Skin of body (tissue), 1 donor: ENCODE measurements at regions not wholly inside any gene's neighbourhood (a gene's known extent, or its start where the extent isn't known, plus 50 kb on each side); places are given as distances from the start of the nearest gene placed in this dataset.
A peak's percentile ranks its signal among the peaks of the same experiment; 100 is the strongest.
"Not testable (repeated sequence)": the region's sequence is repeated elsewhere in the genome, so short reads cannot be mapped to it uniquely, and the experiment has no call there.

Source experiments
- DNase-seq: peaks from one replicate; lab custom pipeline; 2025; lab: John Stamatoyannopoulos, UW

- DNase-seq = not testable (repeated sequence)
These were observed 141.4 kb upstream of the S1PR3 start for GRCh38 chr9:88849878-88850277.

- DNase-seq = no peak
These were observed 138.5 kb upstream of the S1PR3 start for GRCh38 chr9:88852794-88853193.

GRCh38 chr9:88870627-88871026 lies 120.6 kb upstream of the S1PR3 start:
- DNase-seq = no peak

- no peak for DNase-seq
These were observed 119.6 kb upstream of the S1PR3 start for GRCh38 chr9:88871669-88872068.

GRCh38 chr9:88872192-88872946 lies 118.9 kb upstream of the S1PR3 start:
- peak; percentile 72 for DNase-seq

- no peak for DNase-seq
These were observed 117.6 kb upstream of the S1PR3 start for GRCh38 chr9:88873635-88874034.

GRCh38 chr9:88874391-88874790 lies 116.9 kb upstream of the S1PR3 start:
- DNase-seq = no peak

GRCh38 chr9:88875400-88876120 lies 115.7 kb upstream of the S1PR3 start:
- no peak for DNase-seq

- DNase-seq = no peak
These were observed 111.1 kb upstream of the S1PR3 start for GRCh38 chr9:88880199-88880598.

- DNase-seq = not testable (repeated sequence)
These were observed 107.0 kb upstream of the S1PR3 start for GRCh38 chr9:88884291-88884690.

GRCh38 chr9:88886762-88887161 lies 104.5 kb upstream of the S1PR3 start:
- not testable (repeated sequence) for DNase-seq

GRCh38 chr9:88889386-88889785 lies 101.9 kb upstream of the S1PR3 start:
- DNase-seq = no peak

- no peak for DNase-seq
These were observed 100.7 kb upstream of the S1PR3 start for GRCh38 chr9:88890546-88890945.

GRCh38 chr9:88891040-88891439 lies 100.2 kb upstream of the S1PR3 start:
- no peak for DNase-seq

GRCh38 chr9:88892724-88893123 lies 98.5 kb upstream of the S1PR3 start:
- no peak for DNase-seq

GRCh38 chr9:88897081-88897480 lies 94.2 kb upstream of the S1PR3 start:
- DNase-seq = no peak

- no peak for DNase-seq
These were observed 93.1 kb upstream of the S1PR3 start for GRCh38 chr9:88898039-88898720.

GRCh38 chr9:88905506-88905905 lies 85.8 kb upstream of the S1PR3 start:
- DNase-seq = no peak

GRCh38 chr9:88915916-88916315 lies 75.4 kb upstream of the S1PR3 start:
- no peak for DNase-seq

- DNase-seq = no peak
These were observed 74.4 kb upstream of the S1PR3 start for GRCh38 chr9:88916894-88917293.

GRCh38 chr9:88917375-88917774 lies 73.9 kb upstream of the S1PR3 start:
- no peak for DNase-seq

GRCh38 chr9:88918537-88918936 lies 72.7 kb upstream of the S1PR3 start:
- DNase-seq = not testable (repeated sequence)
